CD4-positive, alpha-beta T cell treated with Interferon gamma for 1 hour (primary cell): ENCODE measurements at regions not wholly inside any gene's neighbourhood (a gene's known extent, or its start where the extent isn't known, plus 50 kb on each side); places are given as distances from the start of the nearest gene placed in this dataset.
"Not testable (repeated sequence)": the region's sequence is repeated elsewhere in the genome, so short reads cannot be mapped to it uniquely, and the experiment has no call there.

Experiments used
- DNase-seq: peaks from one replicate; pipeline ENCODE4 v3.0.0-alpha.2; 2020

DNA sequence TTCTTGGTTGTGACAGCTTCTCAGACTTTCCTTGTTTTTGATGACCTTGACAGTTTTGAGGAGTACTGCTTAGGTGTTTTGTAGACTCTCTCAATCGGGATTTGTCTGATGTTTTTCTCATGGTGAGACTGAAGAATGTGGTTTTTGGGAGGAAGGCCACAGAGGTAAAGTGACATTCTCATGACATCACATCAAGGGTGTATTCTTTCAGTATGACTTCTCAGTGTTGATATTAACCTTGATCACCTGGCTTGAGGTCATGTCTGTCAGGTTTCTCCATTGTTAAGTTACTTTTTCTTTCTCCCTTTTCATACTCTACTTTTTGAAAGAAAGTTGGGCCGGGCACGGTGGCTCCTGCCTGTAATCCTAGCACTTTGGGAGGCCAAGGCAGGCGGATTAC lies 269.9 kb downstream of the ZNF37A start:
- DNase-seq = not testable (repeated sequence)

DNA sequence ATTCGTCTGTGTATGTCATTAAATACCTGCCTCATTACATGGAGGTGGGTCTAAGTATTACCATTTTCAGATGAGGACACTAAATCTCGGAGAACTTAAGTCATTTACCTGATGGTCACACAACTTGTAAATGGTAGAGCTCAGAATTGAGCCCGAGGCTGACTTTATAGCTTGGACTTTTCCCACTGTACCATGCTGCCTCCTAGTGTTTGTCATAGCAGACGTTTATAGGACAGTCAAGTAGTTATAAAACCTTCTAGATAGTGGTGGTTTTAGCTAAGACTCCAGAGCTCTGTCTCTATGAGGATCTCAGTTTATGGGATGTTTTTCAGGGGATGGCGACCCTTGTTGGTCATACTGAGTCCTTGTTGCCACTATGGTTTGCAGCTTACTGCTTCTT lies 271.8 kb downstream of the ZNF37A start:
- not testable (repeated sequence) for DNase-seq

DNA sequence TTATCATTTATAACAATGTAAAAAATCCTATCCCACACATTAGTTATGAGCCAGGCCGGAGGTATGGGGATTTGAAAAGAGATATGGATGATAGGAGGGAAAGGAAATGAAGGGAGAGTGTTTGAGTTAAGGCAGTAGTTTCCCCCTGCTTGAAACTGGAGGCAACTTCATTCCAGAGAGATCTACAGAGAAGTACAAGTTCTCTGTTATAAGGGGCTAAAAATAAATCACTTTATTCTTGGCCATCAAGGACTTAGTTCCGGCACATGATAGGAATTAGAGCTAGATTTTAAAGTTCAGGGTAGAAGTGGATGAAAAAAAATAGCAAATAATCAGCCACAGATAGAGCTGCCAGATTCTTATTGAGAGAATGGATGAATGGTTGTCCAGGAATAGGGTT lies 289.7 kb downstream of the ZNF37A start:
- not testable (repeated sequence) for DNase-seq

DNA sequence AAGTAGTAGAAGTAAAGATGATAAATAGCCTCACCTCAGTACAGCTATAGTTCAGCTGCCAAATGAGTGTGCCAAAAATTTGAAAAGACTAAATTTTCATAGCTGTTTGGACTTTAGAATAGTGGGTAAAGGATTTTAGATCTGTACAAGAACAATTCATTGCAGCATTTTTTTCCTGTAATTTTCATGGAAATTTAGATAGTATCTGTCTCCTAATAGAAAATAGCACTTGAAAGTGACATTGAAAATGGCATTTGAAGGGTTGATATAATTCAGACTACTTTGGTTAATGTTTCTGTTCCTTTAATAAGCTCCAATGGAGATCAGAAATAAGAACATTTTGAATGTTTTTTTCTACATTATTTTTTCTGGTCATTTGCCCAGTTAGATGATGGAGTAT lies 292.7 kb downstream of the ZNF37A start:
- not testable (repeated sequence) for DNase-seq

DNA sequence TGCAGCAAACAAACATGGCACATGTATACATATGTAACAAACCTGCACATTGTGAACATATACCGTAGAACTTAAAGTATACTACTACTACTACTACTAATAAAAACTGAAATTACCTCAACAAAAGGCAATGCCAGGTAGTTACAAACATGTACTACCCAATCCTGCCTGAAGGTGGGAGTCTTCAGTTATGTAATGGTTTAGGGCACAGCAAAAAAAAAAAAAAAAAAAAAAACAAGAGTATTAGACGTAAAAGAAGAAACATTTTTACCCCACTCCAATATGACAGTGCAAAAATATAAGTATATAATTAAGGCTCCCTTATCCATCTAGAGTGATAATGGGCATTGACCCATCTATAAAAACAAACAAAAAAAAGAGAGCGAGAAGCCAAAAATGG lies 296.6 kb downstream of the ZNF37A start:
- DNase-seq = not testable (repeated sequence)

DNA sequence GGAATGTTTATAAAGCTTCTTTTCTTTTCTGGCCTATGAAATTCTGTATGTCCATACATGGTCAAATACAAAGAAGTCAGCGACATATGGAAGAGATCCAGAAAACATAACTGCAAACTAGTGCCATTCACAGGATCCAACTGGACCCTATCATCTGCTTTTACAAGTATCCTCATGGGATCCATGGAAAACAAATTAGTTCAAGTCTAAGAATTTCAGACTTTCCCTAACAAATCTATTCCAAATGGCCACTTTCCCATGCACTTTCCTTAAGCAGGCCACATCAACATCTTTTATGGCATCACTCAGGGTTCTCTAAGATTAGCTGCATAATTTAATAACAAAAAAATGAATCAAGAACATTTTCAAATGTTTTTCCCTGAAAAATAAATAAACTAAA lies 301.3 kb downstream of the ZNF37A start:
- not testable (repeated sequence) for DNase-seq

DNA sequence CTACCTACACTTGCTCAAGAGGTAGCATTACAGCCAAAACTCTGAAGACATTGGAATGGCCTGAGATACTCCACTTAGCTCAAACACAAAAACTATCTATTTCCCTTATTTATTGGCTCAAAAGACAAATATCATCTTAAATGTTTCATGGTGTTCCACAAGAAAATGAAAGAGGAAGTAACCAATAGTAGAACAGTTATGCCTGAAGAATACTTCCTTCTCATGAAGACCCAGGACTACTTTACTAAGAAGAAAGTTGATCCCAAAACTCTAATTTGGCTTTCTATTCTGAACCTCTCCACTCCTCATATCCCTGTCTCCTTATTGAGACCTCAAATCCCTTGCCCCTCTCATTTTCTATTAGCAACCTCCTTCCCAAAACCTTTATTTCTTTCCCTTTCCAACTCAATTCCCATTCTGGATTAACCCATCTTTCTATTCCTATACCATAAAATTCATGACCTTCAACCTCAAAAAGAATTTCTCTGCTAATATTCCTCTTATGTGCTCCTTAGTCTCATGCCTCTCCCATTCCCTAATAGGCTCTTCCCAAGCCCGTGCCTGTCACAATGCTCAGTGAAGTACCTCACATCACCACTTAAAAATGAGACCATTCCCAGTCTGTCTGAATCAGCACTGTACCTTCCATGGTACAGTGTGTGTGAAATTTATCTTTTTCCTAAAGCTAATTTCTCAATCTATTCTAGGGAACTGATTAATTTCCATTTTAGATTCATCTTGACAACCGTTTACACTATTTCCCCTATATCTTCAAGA lies 302.2 kb downstream of the ZNF37A start:
- DNase-seq = not testable (repeated sequence)

DNA sequence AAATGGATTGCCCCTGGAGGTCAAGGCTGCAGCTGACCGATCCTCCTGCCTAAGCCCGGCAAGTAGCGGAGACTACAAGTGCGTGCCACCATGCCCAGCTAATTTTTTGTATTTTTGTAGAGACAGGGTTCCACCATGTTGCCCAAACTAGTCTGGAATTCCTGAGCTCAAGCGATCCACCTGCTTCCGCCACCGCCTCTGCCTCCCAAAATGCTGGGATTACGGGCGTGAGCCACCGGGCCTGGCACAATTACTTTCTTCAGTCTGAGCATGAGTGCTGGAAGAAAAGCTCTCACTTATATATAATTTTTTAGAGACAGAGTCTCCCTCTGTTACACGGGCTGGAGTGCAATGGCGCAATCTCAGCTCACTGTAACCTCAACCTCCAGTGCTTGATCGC lies 307.4 kb downstream of the ZNF37A start:
- DNase-seq = not testable (repeated sequence)

DNA sequence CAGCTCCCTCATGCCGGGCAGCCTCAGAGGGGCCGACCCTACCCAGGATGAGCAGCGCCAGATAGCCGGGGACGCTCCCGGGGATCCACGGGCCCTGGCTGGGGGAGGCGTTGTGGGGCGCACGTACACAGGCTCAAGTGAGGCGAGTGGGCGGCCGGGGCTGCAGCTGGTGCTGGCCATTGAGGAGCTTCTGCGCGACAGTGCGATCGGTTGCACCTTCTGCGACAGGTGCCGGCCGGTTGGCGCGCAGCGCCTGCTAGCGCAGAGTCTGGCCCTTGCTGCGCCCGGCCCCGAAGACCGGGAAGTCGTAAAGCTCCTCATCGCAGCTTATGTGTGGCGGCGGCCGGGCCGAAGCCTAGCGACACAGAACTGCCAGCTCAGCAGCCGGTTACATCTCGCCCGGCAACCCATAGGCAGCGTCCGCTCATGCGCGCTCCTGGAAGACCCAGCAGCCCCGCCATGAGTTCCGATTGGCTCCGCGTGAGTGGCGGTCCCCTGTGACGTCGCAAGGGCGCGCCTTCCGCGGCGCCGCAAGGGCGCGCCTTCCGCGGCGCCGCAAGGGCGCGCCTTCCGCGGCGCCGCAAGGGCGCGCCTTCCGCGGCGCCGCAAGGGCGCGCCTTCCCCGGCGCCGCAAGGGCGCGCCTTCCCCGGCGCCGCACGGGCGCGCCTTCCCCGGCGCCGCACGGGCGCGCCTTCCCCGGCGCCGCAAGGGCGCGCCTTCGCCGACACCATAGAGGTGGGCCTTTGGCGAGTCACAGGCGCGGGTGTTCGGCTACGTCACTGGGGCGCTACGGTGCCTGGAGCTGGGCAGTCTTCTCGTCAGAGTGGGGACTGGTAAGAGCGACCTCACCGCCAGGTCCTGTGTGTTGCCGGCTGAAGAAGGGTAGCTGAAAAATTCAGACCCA lies 308.6 kb downstream of the ZNF37A start:
- DNase-seq = peak; percentile 96

DNA sequence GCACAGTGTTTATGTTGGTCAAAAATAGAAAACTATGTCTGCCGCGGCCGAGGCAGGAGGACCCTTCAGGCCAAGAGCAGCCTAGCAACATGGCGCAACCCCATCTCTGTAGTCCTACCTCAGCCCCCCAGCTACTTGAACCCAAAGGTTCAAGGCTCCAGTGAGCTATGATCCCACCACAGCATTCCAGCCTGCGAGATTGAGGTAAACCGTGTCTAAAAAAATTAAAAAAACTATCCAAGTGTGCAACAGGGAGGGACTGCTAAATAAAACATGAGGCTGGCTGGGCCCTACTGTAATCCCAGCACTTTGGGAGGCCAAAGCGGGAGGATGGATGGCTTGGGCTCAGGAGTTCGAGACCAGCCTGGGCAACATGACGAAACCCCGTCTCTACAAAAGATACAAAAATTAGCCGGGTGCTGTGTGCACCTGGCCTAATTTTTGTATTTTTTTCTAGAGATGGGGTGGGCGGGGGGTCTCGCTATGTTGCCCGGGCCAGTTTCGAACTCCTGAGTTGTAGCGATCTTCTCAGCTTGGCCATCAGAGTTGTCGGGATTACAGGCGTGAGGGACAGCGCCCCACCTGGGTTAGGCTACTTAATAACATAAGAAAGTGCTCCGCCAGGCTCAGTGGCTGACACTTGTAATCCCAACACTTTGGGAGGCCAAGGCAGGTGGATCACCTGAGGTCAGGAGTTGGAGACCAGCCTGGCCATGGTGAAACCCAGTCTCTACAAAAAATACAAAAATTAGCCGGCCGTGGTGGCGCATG lies 309.4 kb downstream of the ZNF37A start:
- DNase-seq = not testable (repeated sequence)

DNA sequence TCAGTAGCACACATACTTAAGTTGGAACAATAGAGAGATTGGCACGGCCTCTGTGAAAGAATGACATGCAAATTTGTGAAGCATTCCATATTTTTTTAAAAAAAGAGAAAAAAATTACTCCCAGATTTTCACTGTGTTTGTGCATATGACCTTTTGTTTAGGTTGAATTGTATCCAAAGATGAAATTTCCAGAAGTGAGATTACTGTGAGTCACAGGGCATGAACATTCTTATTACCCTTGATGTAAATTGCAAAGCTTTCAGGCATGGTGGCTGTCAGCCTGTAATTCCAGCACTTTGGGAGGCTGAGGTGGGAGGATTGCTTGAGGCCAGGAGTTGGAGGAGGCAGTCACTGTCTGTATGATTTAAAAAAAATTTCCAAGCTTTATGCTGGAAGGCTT lies 329.5 kb downstream of the ZNF37A start:
- DNase-seq = not testable (repeated sequence)

DNA sequence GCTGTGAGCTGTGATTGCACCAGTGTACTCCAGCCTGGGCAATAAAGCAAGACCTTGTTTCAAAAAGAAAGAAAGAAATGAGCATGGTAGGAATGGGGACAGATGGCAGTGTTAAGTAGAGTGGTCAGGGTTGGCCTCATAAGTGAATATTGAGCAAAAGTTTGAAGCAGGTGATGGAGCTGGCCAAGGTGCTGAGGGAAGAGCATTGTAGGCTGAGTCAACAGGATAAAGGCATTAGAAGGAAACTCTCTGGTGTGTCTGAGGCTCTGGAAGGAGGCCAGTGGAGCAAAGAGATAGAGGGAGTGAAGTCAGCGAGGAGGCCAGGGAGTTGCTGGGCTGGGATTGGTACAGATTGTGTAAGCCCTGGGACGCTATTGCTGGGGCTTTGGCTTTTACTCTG lies 336.1 kb downstream of the ZNF37A start:
- DNase-seq = not testable (repeated sequence)

DNA sequence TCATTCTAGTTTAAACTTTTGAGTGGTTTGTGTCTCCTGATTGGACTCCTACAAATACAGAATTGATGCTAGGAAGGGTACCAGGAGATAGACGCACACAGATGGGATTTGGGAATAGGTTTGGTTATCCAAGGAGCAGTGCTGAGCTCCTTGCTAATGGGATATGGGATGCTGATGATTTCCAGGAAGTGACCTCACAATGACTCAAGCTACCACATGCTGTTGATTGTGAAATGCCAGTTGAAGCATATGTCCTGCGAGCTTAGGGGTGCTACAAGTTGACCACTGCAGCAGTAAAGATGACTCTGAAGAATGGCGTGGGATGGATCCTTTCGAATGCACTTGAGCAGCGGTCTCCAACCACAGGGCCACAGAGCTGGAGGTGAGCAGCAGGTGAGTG lies 343.2 kb downstream of the ZNF37A start:
- DNase-seq = not testable (repeated sequence)

DNA sequence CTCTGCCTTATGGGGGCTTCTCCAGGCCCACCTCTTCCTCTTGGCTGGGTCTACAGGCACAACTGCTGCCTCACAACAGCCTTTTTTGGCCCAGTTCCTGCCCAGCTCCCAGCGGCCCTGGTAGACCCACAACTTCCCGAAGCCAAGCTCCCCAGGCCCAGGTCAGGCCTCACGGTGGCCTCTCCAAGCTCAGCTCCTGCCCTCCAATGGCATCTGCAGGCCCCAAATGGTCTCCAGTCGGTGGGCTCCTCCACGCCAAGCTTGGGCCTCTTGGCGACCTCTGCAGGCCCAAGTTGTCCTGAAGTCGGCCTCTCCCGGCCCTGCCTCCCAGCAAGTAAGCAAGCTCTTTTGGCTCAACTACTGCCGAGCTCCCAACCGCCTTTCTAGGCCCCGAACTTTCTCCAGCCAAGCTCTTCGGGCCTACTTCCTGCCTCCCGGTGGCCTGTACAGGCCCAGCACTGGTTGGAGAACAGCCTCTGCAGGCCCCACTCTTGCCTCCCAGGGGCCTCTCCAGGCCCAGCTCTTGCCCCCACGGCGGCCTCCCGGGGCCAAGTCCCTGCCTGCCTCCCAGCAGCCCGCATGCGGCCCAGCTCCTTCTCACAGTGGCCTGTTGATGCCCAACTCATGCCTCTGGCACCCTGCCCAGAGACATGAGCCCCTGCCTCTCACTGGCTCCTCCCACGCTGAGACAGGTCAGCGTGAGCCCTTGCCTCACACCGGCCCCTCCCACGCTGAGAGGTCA lies 354.6 kb downstream of the ZNF37A start:
- DNase-seq = not testable (repeated sequence)

DNA sequence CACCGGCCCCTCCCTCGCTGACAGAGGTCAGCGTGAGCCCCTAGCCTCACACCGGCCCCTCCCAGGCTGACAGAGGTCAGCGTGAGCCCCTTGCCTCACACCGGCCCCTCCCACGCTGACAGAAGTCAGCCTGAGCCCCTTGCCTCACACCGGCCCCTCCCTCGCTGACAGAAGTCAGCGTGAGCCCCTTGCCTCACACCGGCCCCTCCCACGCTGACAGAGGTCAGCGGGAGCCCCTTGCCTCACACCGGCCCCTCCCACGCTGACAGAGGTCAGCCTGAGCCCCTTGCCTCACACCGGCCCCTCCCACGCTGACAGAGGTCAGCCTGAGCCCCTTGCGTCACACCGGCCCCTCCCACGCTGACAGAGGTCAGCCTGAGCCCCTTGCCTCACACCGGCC lies 355.5 kb downstream of the ZNF37A start:
- DNase-seq = not testable (repeated sequence)

DNA sequence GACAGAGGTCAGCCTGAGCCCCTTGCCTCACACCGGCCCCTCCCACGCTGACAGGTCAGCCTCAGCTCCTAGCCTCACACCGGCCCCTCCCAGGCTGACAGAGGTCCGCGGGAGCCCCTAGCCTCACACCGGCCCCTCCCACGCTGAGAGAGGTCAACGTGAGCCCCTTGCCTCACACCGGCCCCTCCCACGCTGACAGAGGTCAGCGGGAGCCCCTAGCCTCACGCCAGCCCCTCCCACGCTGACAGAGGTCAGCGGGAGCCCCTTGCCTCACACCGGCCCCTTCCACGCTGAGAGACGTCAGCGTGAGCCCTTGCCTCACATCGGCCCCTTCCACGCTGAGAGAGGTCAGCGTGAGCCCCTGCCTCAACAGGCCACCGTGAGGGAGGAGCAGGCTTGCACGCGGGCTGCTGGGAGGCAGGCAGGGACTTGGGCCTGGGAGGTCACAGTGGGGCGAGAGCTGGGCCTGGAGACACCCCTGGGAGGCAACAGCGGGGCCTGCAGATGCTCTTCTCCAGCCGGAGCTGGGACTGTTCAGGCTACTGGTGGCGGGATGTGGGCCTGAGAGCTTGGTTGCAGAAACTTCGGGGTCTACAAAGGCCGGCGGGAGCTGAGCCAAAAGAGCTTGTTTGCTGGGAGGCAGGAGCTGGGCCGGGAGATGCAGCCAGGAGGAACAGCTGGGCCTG lies 356.4 kb downstream of the ZNF37A start:
- not testable (repeated sequence) for DNase-seq

DNA sequence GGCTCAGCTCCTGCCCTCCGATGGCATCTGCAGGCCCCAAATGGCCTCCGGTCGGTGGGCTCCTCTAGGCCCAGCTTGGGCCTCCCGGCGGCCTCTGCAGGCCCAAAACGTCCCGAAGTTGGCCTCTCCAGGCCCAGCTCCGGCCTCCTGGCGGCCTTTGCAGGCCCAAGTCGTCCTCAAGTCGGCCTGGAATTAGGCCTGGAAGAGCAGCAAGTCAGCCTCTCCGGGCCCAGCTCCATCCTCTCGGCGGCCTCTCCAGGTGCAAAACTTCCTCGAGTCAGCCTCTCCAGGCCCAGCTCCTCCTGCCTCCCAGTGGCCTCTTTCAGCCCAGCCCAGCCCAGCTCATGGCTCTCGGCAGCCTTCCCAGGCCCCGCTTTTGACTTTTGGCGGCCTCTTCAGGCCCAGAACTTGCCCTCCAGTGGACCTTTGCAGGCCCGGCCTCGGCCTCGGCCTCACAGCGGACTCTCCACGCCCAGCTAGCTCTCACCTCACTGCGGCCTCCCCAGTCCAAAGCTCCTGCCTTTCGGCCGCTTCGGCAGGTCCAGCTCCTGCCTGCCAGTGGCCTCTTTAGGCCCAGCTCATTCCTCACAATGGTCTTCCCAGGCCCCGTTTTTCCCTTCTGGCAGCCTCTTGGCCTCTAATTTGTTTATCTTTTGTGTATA lies 357.3 kb downstream of the ZNF37A start:
- DNase-seq = not testable (repeated sequence)
